ENCODE measurements at regions not wholly inside any gene's neighbourhood (a gene's known extent, or its start where the extent isn't known, plus 50 kb on each side); places are given as distances from the start of the nearest gene placed in this dataset.
"Not testable (repeated sequence)": the region's sequence is repeated elsewhere in the genome, so short reads cannot be mapped to it uniquely, and the experiment has no call there.

DNA sequence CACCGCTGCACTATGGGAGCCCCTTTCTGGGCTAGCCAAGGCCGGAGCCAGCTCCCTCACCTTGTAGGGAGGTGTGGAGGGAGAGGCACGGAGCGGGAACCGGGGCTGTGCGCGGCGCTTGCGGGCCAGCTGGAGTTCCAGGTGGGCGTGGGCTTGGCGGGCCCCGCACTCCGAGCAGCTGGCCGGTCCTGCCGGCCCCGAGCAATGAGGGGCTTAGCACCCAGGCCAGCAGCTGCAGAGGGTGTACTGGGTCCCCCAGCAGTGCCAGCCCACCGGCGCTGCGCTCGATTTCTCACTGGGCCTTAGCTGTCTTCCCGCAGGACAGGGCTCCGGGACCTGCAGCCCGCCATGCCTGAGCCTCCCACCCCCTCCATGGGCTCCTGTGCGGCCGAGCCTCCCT, 53.3 kb upstream of the NID2 start:
- H3K4me3 ChIP-seq (ENCODE audit: low read depth, low read length); H3K27ac ChIP-seq (ENCODE audit: low read depth, low read length); H3K9me3 ChIP-seq (ENCODE audit: control insufficient read depth, insufficient read depth, low read length); H3K27me3 ChIP-seq (ENCODE audit: control insufficient read depth, insufficient read depth, low read length); H3K9ac ChIP-seq (ENCODE audit: low read depth, low read length); H3K36me3 ChIP-seq (ENCODE audit: control insufficient read depth, insufficient read depth, low read length): not testable (repeated sequence)
- peaks cover 12% of the 10 kb centered on the region for H3K4me1 ChIP-seq (ENCODE audit: control insufficient read depth, insufficient read depth, low read length)

DNA sequence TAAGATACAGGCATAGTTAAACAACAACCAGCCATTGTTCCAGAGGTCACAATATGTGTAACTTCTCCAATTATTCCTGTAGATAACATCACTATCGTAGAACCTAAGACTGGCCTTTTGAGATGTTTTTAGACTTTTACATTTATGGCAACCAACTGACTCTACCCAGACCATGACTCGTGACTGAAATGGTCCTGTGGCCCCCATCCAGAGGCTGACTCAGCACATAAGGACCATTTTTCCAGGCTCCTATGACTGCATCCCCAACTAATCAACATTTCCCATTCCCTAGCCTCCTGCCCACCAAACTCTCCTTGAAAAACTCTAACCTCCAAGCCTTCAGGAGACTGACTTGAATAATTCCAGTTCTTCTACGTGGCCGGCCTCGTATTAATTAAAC, 52.6 kb upstream of the NID2 start:
- Histone ChIP-seq H3K27ac (ENCODE audit: low read depth, low read length) (no peak overlapping the region), H3K36me3 (ENCODE audit: control insufficient read depth, insufficient read depth, low read length) (no peaks in the 10 kb centered on the region), H3K4me1 (ENCODE audit: control insufficient read depth, insufficient read depth, low read length) (peaks cover 12% of the 10 kb centered on the region), H3K9ac (ENCODE audit: low read depth, low read length) (no peak overlapping the region), H3K9me3 (ENCODE audit: control insufficient read depth, insufficient read depth, low read length) (no peaks in the 10 kb centered on the region), H3K4me3 (ENCODE audit: low read depth, low read length) (no peak overlapping the region), H3K27me3 (ENCODE audit: control insufficient read depth, insufficient read depth, low read length) (no peaks in the 10 kb centered on the region)

DNA sequence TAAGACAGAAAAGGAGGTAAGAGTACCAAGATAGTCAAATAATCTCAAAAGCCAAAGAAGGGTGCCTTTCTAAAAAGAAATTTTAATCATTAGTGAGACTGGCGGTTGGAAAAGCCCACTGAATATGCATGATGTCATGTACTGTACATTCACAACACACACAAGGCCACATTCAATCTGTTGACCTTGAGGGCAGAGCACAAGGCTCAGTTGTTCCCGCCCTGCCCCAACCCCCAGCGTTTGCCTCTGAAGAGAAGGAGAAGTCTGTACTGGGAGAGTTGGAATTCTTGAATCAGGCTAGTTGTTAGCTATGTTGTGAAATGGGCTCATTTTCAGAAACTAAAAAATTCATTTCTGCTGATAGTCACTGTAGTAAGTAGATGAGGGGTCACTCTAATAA, 50.2 kb upstream of the NID2 start:
- H3K27me3 ChIP-seq (ENCODE audit: control insufficient read depth, insufficient read depth, low read length), result no peaks in the 10 kb centered on the region
- no peaks in the 10 kb centered on the region for H3K36me3 ChIP-seq (ENCODE audit: control insufficient read depth, insufficient read depth, low read length)
- no peak overlapping the region for H3K27ac ChIP-seq (ENCODE audit: low read depth, low read length)
- no peaks in the 10 kb centered on the region for H3K9me3 ChIP-seq (ENCODE audit: control insufficient read depth, insufficient read depth, low read length)
- H3K4me3 ChIP-seq (ENCODE audit: low read depth, low read length), result no peak overlapping the region
- no peaks in the 10 kb centered on the region for H3K4me1 ChIP-seq (ENCODE audit: control insufficient read depth, insufficient read depth, low read length)
- H3K9ac ChIP-seq (ENCODE audit: low read depth, low read length), result no peak overlapping the region
